MM.1S (cell line): ENCODE measurements at regions not wholly inside any gene's neighbourhood (a gene's known extent, or its start where the extent isn't known, plus 50 kb on each side); places are given as distances from the start of the nearest gene placed in this dataset.
"Not testable (repeated sequence)": the region's sequence is repeated elsewhere in the genome, so short reads cannot be mapped to it uniquely, and the experiment has no call there.

ENCODE experiments used
- DNase-seq: peaks from one replicate; pipeline ENCODE4 v3.0.0-alpha.2; 2015
- H2AFZ ChIP-seq: fragments of 300-600 bp; sonication (generic); 2 replicates; pipeline ENCODE4 v1.6.0; 2016; ENCODE audit warnings: antibody characterized with exemption, low read length
- H3F3A ChIP-seq: fragments of 300-600 bp; sonication (generic); 2 replicates; pipeline ENCODE4 v1.6.1; 2016; ENCODE audit warnings: mild to moderate bottlenecking, antibody characterized with exemption, low read length, moderate library complexity, mixed read lengths; ENCODE audit not compliant: insufficient read depth
- H3K27ac ChIP-seq: fragments of 300-600 bp; sonication (generic); 2 replicates; pipeline ENCODE4 v1.5.1; 2016; ENCODE audit warnings: mild to moderate bottlenecking, low read length
- H3K27me3 ChIP-seq: fragments of 300-600 bp; sonication (generic); replicated peaks from 2 replicates; pipeline ENCODE4 v1.6.0; 2016; ENCODE audit warnings: low read length; ENCODE audit not compliant: insufficient read depth
- H3K36me3 ChIP-seq: fragments of 300-600 bp; sonication (generic); replicated peaks from 2 replicates; pipeline ENCODE4 v1.6.1; 2016; ENCODE audit warnings: mild to moderate bottlenecking, low read length, mixed read lengths; ENCODE audit not compliant: insufficient read depth
- H3K4me1 ChIP-seq: fragments of 300-600 bp; sonication (generic); 2 replicates; pipeline ENCODE4 v1.6.1; 2016; ENCODE audit warnings: low read length, mixed read lengths
- H3K4me2 ChIP-seq: fragments of 300-600 bp; sonication (generic); 2 replicates; pipeline ENCODE4 v1.6.0; 2016; ENCODE audit warnings: low read depth, low read length
- H3K4me3 ChIP-seq: fragments of 300-600 bp; sonication (generic); 2 replicates; pipeline ENCODE4 v1.5.1; 2016; ENCODE audit warnings: low read length, mixed read lengths
- H3K79me2 ChIP-seq: fragments of 300-600 bp; sonication (generic); 2 replicates; pipeline ENCODE4 v1.6.1; 2016; ENCODE audit warnings: mixed run types, low read length, mixed read lengths
- H3K9ac ChIP-seq: fragments of 300-600 bp; sonication (generic); 2 replicates; pipeline ENCODE4 v1.6.1; 2016; ENCODE audit warnings: low read length, mixed read lengths
- H3K9me2 ChIP-seq: fragments of 300-600 bp; sonication (generic); replicated peaks from 2 replicates; pipeline ENCODE4 v1.6.1; 2016; ENCODE audit warnings: mild to moderate bottlenecking, low read length, mixed read lengths; ENCODE audit not compliant: insufficient read depth
- H3K9me3 ChIP-seq: fragments of 300-600 bp; sonication (generic); replicated peaks from 2 replicates; pipeline ENCODE4 v1.6.1; 2016; ENCODE audit warnings: mild to moderate bottlenecking, low read length, mixed read lengths; ENCODE audit not compliant: insufficient read depth
- H4K20me1 ChIP-seq: fragments of 300-600 bp; sonication (generic); 2 replicates; pipeline ENCODE4 v1.6.1; 2016; ENCODE audit warnings: mild to moderate bottlenecking, low read length, moderate library complexity, mixed read lengths; ENCODE audit not compliant: insufficient read depth
- CTCF ChIP-seq: fragments of 300-600 bp; sonication (generic); IDR thresholded peaks from 2 replicates; pipeline ENCODE4 v1.5.1; 2016; ENCODE audit warnings: antibody characterized with exemption, low read length, mixed read lengths
- EZH2 ChIP-seq: fragments of 300-600 bp; sonication (generic); optimal IDR thresholded peaks from 2 replicates; pipeline ENCODE3; 2017; ENCODE audit warnings: low read depth, mild to moderate bottlenecking, antibody characterized with exemption, low read length, mixed read lengths
- EZH2phosphoT487 ChIP-seq: fragments of 300-600 bp; sonication (generic); IDR thresholded peaks from 2 replicates; pipeline ENCODE4 v1.6.1; 2018; ENCODE audit warnings: antibody characterized with exemption, low read length

GRCh38 chr14:104419865-104420505 lies 159.6 kb upstream of the C14orf180 start:
- H3K4me3 ChIP-seq: no peak overlapping the region
- H2AFZ ChIP-seq: no peak overlapping the region
- peaks cover 26% of the 10 kb centered on the region for H3K27me3 ChIP-seq
- no peaks in the 10 kb centered on the region for H4K20me1 ChIP-seq
- no peak overlapping the region for H3K27ac ChIP-seq
- H3K9me3 ChIP-seq: no peaks in the 10 kb centered on the region
- no peaks in the 10 kb centered on the region for H3K79me2 ChIP-seq
- no peak for TF ChIP-seq CTCF
- no peaks in the 10 kb centered on the region for H3F3A ChIP-seq
- H3K4me1 ChIP-seq: no peaks in the 10 kb centered on the region
- DNase-seq: no peak
- H3K4me2 ChIP-seq: no peak overlapping the region
- no peaks in the 10 kb centered on the region for H3K9me2 ChIP-seq
- no peaks in the 10 kb centered on the region for H3K36me3 ChIP-seq
- no peak overlapping the region for H3K9ac ChIP-seq

GRCh38 chr14:104420523-104420922 lies 159.0 kb upstream of the C14orf180 start:
- H3K4me3 ChIP-seq, H3K4me1 ChIP-seq, H3K9me3 ChIP-seq, H3K27ac ChIP-seq, H4K20me1 ChIP-seq, DNase-seq, H2AFZ ChIP-seq, H3K36me3 ChIP-seq, H3K4me2 ChIP-seq, H3F3A ChIP-seq, H3K9me2 ChIP-seq, H3K9ac ChIP-seq, H3K79me2 ChIP-seq: not testable (repeated sequence)
- H3K27me3 ChIP-seq: peaks cover 26% of the 10 kb centered on the region

- H3F3A ChIP-seq: no peaks in the 10 kb centered on the region
- no peak overlapping the region for H3K4me2 ChIP-seq
- H3K9ac ChIP-seq: no peak overlapping the region
- peaks cover 26% of the 10 kb centered on the region for H3K27me3 ChIP-seq
- no peaks in the 10 kb centered on the region for H3K9me2 ChIP-seq
- no peaks in the 10 kb centered on the region for H3K36me3 ChIP-seq
- H3K4me1 ChIP-seq: no peaks in the 10 kb centered on the region
- H3K79me2 ChIP-seq: no peaks in the 10 kb centered on the region
- no peak overlapping the region for H3K27ac ChIP-seq
- TF ChIP-seq EZH2phosphoT487 (no peak), EZH2 (no peak), CTCF (no peak)
- no peak overlapping the region for H2AFZ ChIP-seq
- H4K20me1 ChIP-seq: no peaks in the 10 kb centered on the region
- H3K4me3 ChIP-seq: no peak overlapping the region
- DNase-seq: no peak
- H3K9me3 ChIP-seq: no peaks in the 10 kb centered on the region
Measured at GRCh38 chr14:104420990-104421389, 158.6 kb upstream of the C14orf180 start.

- no peaks in the 10 kb centered on the region for H3K79me2 ChIP-seq
- no peak overlapping the region for H3K27ac ChIP-seq
- no peaks in the 10 kb centered on the region for H3K4me1 ChIP-seq
- H3K4me3 ChIP-seq: no peak overlapping the region
- H4K20me1 ChIP-seq: no peaks in the 10 kb centered on the region
- no peaks in the 10 kb centered on the region for H3K9me3 ChIP-seq
- no peak overlapping the region for H2AFZ ChIP-seq
- no peaks in the 10 kb centered on the region for H3K36me3 ChIP-seq
- H3K9me2 ChIP-seq: no peaks in the 10 kb centered on the region
- no peak overlapping the region for H3K4me2 ChIP-seq
- TF ChIP-seq EZH2phosphoT487 (no peak), CTCF (no peak), EZH2 (no peak)
- no peaks in the 10 kb centered on the region for H3F3A ChIP-seq
- H3K9ac ChIP-seq: no peak overlapping the region
- no peak for DNase-seq
- H3K27me3 ChIP-seq: peaks cover 26% of the 10 kb centered on the region
Measured at GRCh38 chr14:104421401-104421821, 158.2 kb upstream of the C14orf180 start.
